NCI-H1092 (cell line): ENCODE measurements at regions not wholly inside any gene's neighbourhood (a gene's known extent, or its start where the extent isn't known, plus 50 kb on each side); places are given as distances from the start of the nearest gene placed in this dataset.
"Not testable (repeated sequence)": the region's sequence is repeated elsewhere in the genome, so short reads cannot be mapped to it uniquely, and the experiment has no call there.

Source experiments
- DNase-seq: peaks from one replicate; lab custom pipeline; 2025; lab: John Stamatoyannopoulos, UW

DNA sequence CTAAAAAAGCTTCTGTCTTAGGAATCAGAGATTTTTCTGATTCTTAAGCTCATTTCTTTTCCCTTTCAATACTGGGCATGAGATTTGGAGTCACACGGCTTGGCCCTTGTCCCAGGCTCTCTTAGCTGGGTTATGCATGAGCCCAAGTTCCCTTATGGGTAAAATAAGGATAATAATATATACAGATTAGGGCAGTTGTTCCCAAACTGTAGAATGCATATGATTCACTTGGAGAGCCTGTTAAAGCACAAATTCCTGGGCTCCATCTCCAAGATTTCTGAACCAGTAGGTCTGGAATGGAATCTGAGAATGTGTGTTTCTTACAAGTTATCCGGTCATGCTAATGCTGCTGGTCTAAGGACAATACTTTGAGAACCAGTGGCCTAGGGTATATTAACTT is 154.0 kb downstream of the REEP3 start:
- no peak for DNase-seq

DNA sequence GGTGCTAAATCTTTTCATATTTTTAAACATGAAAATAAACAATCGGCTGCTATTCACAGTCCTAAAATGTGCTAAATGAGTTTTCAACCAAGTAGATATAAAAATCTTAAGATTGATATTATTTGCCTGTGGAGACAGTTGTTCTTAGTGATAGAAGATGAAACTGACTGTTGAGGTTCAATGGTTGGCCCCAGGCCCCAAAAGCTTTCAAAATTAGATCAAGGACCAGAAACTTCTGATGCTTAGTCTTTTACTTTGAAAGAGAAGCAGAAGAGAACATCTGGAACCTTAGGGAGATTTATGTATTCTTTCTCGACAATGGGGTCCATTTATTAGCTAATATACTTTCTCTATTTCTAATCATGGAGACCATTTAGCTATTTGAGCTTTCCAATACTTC is 155.8 kb downstream of the REEP3 start:
- DNase-seq = no peak

DNA sequence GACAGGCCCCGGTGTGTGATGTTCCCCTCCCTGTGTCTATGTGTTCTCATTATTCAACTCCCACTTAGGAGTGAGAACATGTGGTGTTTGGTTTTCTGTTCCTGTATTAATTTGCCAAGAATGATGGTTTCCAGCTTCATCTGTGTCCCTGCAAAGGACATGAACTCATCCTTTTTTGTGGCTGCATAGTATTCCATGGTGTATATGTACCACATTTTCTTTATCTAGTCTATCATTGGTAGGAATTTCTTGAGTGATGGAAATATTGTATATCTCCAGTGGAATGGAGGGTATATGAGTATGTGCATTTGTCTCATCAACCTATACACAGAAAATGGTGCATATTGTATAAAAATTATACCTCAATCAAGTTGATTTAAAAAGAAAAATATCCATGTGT is 159.3 kb downstream of the REEP3 start:
- not testable (repeated sequence) for DNase-seq

DNA sequence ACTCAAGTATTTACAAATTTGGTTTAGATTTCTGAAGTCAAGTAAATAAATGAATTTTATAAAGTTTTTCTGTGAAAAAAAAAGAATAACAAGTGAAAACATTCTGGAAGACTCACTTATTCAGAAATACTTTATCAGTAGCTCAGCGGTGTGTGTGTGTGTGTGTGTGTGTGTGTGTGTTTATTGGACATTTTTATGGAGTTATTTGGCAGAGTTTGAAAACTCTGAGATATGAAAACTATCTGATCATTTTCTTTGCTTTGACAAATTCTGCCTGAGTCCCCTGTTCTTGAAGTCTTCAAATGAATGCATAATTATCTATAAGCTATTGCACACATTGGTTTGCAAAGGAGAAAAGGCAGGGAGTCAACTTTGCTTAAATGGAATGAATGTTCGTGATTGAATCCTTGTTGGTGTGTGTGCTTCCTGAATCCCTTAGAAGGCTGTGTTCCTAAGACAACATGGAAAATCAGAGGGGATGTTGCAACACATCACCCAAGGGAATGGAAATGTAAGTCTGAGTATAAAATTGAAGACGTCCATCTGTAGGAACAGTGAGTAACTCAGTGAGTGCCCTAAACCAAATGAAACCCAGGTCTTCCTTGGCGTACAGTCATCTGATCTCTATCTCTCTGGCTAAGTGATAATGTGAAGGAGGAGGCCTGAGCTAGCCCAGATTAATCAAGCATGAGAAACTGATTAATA is 160.9 kb downstream of the REEP3 start:
- no peak for DNase-seq

DNA sequence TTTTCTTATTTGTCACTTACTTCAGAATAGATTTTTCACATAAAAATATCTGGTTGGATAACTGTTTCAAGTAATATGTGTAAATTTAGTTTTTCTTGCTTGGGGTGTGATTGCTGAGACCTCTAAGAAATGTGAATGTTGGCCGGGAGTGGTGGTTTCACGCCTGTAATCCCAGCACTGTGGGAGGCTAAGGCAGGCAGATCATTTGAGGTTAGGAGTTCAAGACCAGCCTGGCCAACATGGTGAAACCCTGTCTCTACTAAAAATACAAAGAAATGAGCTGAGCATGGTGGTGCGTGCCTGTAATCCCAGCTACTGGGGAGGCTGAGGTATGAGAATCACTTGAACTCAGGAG is 161.5 kb downstream of the REEP3 start:
- DNase-seq = not testable (repeated sequence)

DNA sequence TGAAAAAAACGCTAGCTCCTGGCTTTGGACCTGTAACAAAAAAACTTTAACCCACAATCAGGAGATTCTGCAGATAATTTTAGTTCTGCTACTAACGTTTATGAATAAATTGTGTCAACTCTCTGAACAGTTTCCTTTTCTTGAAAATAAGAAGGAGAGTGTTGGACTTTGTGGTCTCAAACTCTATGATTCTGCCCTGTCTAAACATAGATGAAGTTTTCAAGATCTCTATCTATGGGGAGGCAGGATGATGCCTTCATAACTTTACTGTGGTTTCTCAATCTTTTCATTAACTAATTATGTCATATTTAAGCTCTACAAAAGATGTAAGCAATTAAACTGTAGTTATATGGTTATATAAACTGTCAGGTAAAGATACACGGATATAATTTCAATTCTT is 162.0 kb downstream of the REEP3 start:
- DNase-seq = no peak

DNA sequence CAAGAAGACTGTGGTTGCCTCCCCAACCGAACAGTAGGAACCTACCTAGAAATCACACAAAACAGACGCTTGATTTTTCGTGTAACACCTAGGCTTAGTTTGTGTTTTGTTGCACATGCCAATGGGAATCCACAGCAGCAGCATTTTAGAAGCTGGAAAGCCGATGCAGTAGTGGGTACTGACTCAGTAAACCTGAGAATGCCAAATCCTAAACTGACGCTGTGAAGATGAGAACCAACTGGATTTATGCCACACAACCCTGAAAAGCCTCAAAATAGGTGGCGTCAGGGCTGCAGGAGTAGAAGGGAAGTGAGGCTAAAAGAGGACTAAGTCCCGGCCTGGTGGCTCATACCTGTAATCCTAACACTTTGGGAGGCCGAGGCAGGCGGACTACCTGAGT is 162.5 kb downstream of the REEP3 start:
- no peak for DNase-seq

DNA sequence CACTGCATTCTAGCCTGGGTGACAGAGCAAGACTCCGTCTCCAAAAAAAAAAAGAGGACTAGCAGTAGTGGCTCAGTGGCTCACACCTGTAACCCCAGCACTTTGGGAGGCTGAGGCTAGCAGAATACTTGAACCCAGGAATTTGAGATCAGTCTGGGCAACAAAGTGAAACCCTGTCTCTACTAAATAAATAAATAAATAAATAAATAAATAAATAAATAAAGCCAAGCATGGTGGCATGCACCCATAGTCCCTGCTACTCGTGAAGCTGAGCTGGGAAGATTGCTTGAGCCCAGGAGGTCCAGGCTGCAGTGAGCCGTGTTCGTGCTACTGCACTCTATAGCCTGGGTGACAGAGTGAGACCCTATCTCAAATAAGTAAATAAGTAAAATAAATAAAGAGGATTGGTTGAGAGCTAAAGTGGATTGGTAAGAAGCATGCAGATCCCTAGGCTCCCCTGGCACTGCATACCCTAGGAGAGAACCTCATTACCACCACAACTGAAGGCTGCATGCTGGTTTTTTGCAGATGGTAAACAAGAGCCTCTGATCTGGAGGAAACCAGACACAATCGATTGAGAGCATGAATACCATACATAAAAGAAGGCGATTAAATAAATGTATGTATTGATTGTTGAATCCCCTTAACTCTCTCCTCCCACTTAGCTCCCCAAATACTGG is 163.2 kb downstream of the REEP3 start:
- no peak for DNase-seq

DNA sequence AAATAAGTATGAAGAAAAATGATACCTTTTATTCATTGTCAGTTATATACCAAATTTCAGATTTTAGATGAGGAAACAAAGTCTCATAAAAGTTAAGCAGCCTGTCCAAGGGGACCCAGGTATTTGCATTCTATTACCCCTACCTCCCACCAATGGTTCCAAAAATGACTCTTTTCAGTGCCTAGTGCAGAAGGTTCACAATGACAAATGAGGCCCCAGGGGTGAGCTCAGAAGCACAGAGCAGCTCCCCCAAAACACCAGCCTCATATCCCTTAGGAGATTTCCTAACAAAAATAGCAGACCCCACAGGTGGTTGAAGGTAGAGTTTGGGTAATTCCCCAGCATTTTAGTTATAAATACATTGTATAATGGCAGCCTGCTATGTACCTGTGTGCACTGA is 168.6 kb downstream of the REEP3 start:
- no peak for DNase-seq

DNA sequence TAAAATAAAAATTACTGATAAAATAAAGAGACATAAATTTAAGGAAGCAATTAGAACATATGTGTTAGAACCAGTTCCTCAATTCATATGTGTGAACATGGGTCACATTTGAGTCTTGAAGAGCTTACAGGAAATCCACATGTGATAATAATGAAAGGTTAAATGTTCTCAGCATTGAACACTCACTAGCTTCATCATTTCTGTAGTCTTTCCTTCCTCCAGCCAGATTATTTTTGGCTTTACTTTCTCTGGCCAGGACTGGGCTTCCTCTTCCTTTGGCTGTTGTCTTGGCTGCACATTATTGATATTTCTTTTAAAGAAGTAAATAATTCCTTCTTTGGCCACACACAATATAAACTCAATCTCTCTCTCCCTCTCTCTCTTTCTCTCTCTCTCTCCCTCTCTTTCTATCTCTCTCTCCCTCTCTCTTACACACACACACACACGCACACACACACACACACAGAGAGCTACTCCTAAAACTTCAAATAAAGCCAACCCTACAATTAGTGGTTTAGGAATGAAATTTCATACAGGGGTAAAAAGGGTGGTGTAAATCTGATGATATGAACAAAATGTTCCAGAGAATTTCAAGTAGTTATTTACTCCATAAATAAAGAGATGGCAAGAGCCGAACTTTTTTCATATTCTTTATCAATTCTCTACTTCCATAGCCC is 171.2 kb downstream of the REEP3 start:
- no peak for DNase-seq

DNA sequence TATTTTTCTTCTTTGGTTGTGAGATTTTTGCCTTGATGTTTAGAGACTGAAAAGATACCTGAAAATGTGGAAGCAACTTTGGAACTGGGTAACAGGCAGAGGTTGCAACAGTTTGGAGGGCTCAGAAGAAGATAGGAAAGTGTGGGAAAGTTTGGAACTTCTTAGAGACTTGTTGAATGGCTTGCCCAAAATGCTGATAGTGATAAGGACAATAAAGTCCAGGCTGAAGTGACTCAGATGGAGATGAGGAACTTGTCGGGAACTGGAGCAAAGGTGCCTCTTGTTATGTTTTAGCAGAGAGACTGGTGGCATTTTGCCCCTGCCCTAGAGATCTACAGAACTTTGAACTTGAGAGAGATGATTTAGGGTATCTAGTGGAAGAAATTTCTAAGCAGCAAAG is 171.8 kb downstream of the REEP3 start:
- not testable (repeated sequence) for DNase-seq

DNA sequence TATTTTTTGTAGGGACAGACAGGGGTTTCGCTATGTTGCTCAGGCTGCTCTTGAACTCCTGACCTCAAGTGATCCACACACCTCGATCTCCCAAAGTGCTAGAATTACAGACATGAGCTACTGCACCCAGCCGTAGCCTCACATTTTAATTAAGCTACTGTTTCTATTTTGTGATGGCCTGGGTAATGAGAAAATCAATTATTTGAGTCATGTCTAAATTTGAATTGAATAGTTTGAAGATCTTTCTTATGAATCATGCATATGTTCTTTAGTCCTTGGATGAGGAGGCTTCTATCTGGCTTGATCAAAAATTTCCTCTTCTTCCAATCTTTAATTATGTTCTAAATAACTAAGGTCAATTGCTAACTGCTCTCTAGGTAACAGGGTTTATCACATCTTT is 175.0 kb downstream of the REEP3 start:
- DNase-seq = no peak

DNA sequence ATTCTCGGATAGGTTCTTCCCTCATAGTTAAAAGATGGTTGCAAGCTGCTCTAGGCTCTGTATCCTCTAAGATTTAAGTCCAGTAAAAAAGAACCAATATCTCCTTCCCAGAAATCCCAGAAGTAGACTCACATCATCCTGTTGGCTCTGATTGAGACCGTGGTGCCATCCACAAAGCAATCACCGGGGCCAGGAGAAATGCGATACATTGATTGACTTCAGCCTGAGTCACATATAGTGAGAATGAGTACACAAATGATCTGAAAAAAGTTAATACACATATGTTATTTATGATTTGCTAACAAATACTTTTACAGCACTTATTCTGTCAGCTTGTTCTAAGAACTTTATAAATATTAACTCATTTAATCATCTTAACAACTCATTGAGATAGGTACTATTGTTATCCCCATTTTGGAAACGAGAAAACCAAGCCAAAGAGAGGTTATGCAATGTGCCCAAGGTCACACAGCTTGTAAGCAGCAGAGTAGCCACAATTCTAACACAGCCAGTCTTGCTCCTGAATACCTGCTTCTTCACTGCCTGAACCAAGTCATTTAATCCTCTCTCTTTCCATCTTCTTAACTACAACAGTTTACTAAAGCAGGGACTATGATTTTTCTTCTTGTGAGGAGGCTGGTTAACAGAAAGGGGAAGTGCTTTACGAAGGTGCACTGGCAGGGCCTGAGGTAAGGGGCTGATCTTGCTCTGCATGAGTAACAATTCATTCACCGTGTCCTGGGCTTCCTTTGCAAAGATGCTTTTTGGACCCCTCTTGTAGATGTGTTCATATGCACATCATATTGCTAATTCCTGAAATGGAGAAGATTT is 177.0 kb downstream of the REEP3 start:
- no peak for DNase-seq

DNA sequence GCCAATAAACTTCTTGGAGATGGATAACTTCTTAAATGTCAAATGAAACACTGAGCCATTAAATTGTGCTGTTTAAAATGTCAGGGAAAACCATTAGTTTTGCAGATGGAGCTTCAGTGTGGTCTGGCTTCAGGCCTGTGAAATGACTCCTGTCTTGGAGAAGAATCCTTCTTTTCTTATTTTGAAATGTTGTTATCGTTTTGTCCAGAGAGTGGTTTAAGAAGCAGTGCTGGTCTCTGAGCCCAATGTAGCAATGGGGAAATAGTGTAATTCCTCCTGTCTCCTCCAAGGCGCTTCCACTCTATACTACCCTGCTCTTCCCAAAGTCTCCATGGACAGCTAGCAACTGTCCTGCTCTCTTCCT is 177.6 kb downstream of the REEP3 start:
- DNase-seq = no peak

DNA sequence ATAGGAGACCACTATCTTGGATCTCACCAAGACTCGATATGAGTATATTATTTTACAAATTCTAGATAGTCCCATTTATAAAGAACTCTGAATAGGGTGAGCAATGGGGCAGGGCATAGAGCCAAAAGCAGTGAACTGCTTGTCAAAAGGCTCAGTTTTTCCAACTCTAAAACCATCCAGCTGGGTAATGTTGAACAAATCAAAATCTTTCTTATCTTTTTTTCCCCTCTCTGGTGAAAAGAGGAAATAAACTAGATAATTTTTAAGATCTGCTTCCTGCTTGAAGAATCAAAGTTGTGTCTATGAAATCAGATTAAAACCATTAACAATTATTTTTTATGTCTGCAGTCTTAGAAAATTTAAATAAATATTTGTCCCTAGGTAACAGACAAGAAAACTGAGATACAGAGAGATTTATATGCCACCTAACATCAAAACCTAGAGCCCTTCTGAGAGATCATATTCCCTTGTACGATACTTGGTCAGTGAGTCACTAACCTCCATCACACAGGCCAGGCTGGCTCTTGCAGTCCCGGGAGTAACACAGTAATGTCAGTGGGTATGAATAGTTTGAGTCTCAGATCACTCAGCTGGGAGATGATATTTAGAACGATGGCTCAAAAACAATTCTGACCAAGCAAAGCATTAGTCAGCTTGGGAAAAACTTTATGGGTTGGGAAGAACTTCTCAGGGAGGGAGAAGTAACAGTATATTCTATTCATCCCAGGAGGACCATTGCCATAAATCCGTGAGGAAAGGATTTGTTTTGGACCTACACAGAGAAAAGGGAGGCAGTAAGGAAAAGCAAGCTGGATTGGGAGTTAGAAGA is 178.8 kb downstream of the REEP3 start:
- no peak for DNase-seq

DNA sequence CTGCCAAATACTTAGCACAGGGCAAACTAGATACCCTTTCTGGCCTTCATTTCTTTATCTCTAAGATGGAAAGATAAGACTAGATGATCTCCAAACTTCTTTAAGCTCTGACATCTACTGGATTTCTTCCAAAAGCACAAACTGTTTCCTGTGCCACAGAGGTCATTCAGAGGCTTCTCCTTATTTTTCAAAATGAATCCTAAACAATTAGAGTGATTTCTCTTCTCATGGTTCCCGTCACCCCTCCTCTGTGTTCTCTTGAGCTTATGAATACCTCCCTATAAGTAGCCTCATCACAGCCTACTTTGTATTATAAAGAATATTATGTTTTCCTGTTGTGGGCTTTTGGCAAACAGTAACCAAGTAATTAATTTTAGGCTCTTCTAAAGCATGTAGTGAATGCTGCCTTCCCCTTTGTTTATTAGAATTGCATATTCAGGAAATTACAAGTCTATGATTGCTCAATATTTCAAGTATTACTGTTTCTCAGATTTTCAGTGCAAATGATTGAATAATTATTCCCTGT is 179.5 kb downstream of the REEP3 start:
- no peak for DNase-seq

DNA sequence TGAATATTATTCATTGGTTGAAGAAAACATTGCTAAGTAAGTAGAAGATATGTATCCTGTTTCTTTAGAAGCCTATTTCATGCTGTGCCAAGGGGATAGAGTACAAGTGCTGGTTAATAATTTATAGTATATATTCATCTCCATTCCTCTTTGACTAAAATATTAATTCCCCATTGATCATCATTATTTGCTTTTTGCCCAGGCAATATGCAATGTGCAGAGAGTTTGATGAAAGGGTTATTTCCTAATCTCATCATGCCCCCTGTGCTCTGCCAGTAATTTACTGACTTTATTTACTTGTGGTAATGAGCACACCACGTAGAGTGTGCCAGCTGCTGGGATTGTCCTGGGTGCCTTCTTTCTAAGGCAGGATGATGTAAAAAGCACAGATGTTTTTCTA is 180.9 kb downstream of the REEP3 start:
- DNase-seq = peak; percentile 49

DNA sequence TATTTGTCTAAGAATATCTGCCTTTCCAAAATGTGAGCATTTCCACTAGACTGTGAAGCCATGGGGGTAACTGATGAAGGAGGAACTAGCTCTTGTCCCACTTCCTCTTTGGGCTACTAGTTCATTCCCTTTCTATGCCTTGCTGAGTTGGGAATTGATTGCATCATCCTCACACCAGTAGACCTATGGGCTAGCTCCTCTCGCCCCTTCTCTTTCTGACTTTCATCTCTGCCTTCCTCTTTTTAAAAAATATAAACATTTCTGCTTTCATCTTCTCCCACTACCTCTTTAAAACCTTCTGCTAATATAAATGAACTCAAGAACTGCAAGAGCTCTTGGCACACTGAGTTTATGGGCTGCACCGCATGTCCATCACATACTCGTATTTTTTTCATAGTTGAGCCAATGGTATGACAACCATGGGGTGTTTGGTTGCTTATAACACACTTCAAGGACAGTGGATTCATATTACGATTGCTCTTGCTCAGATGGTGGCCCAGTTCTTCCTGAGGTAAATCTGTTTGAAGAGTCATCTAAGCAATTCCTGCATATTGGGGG is 182.0 kb downstream of the REEP3 start:
- peak; percentile 67 for DNase-seq

DNA sequence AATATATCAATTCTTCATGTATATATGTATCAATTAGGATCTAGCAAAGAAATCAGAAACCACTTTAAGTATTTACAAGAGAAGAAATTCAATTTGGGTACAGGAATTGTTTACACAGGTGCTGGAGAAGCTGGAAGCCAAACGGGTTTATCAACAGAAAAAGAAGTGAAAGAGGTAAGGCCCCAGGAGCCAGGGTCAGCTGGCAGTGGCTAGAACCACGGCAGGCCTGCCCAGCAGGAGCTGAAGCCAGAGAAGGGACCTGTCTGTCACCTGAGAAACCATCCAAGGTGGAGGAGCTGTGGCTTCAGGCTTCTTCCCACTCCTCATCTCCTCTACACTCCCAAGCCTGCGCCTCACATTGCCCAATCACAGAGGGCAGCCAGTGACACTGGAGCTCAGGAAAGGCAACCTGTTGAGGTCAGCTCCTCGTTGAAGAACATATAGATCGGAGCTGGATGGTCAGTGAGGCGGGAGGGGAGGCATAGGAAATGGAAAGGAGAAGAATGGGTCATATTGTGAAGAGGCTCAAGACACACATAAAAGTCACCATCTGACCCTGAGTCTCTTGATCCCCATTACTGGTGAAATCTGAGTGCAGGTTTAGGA is 182.6 kb downstream of the REEP3 start:
- DNase-seq = peak; percentile 67

DNA sequence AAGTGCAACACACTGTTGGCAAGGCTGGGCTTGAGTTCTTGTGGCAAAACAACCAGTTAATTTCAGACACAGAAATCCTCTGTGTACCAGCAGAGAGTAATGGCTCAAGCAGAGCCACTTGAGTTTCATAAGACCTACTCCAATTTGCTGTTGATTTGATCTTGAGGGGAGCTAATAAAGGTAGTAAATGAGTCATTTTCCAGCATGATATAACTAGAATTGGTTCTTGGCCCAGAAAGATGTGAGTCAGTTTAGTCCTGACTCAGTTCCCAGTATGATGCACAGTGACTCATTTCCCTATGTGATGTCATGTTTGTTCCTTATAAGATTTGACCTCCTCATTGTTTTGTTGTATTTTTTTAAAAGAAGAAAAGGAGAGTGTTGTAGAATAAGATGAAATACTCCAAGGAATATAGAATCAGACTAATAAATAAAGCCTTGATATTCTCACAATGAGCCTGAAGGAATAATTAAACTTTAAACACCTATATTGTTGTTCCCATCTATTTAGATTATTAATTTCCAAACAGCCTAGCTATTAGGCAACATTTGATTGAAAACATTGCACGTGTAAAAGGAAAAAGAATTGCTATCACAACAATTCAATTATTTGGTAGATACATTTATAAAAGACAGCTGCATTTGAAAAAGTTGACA is 186.2 kb downstream of the REEP3 start:
- DNase-seq = peak; percentile 61
